H9 (cell line): ENCODE measurements at regions not wholly inside any gene's neighbourhood (a gene's known extent, or its start where the extent isn't known, plus 50 kb on each side); places are given as distances from the start of the nearest gene placed in this dataset.

Source experiments
- DNase-seq: peaks from one replicate; pipeline ENCODE4 v3.0.0-alpha.2; 2017
- H2AFZ ChIP-seq: one replicate; pipeline ENCODE4 v1.6.1; 2013; ENCODE audit warnings: mild to moderate bottlenecking, low read length, control low read depth, moderate library complexity
- H2AK5ac ChIP-seq: 2 replicates; pipeline ENCODE4 v1.6.1; 2013; ENCODE audit warnings: low read length, control low read depth, mixed read lengths; ENCODE audit not compliant: insufficient read length
- H2BK120ac ChIP-seq: one replicate; pipeline ENCODE4 v1.6.1; 2013; ENCODE audit warnings: low read depth, mild to moderate bottlenecking, low read length, control low read depth, inconsistent platforms; ENCODE audit not compliant: poor library complexity, severe bottlenecking
- H2BK12ac ChIP-seq: 2 replicates; pipeline ENCODE4 v1.6.1; 2013; ENCODE audit warnings: low read length, control low read depth, mixed read lengths, low read depth; ENCODE audit not compliant: insufficient read length
- H2BK15ac ChIP-seq: 2 replicates; pipeline ENCODE4 v1.6.1; 2013; ENCODE audit warnings: low read depth, low read length, control low read depth
- H2BK20ac ChIP-seq: one replicate; pipeline ENCODE4 v1.6.1; 2013; ENCODE audit warnings: low read depth, mild to moderate bottlenecking, low read length, control low read depth, inconsistent platforms; ENCODE audit not compliant: poor library complexity, severe bottlenecking
- H2BK5ac ChIP-seq: 2 replicates; pipeline ENCODE4 v1.6.1; 2013; ENCODE audit warnings: low read length, control low read depth, mixed read lengths; ENCODE audit not compliant: insufficient read length
- H3K14ac ChIP-seq: 2 replicates; pipeline ENCODE4 v1.6.1; 2013; ENCODE audit warnings: low read length, control low read depth; ENCODE audit not compliant: insufficient read depth
- H3K18ac ChIP-seq: 2 replicates; pipeline ENCODE4 v1.6.1; 2013; ENCODE audit warnings: low read depth, mild to moderate bottlenecking, mixed read lengths, low read length, control low read depth; ENCODE audit not compliant: insufficient read length
- H3K23ac ChIP-seq: 2 replicates; pipeline ENCODE4 v1.6.1; 2013; ENCODE audit warnings: low read length, control low read depth, mixed read lengths, low read depth; ENCODE audit not compliant: insufficient read length
- H3K23me2 ChIP-seq: 2 replicates; pipeline ENCODE4 v1.6.1; 2013; ENCODE audit warnings: low read depth, mild to moderate bottlenecking, mixed read lengths, low read length, control low read depth; ENCODE audit not compliant: insufficient read length, poor library complexity, severe bottlenecking
- H3K27ac ChIP-seq: 2 replicates; pipeline ENCODE4 v1.5.1; 2013; ENCODE audit warnings: low read length, control low read depth, mixed read lengths, low read depth; ENCODE audit not compliant: insufficient read length
- H3K27me3 ChIP-seq: 2 replicates; pipeline ENCODE4 v1.6.1; 2013; ENCODE audit warnings: low read length, control low read depth, inconsistent platforms; ENCODE audit not compliant: insufficient read depth
- H3K4ac ChIP-seq: 2 replicates; pipeline ENCODE4 v1.6.1; 2013; ENCODE audit warnings: low read depth, mild to moderate bottlenecking, control low read depth, inconsistent platforms, low read length, moderate library complexity
- H3K4me1 ChIP-seq: 2 replicates; pipeline ENCODE4 v1.6.1; 2013; ENCODE audit warnings: low read length, control low read depth, inconsistent platforms; ENCODE audit not compliant: insufficient read depth
- H3K4me2 ChIP-seq: 2 replicates; pipeline ENCODE4 v1.6.1; 2013; ENCODE audit warnings: low read length, control low read depth, mixed read lengths; ENCODE audit not compliant: insufficient read length, insufficient read depth
- H3K56ac ChIP-seq: 2 replicates; pipeline ENCODE4 v1.6.1; 2013; ENCODE audit warnings: low read depth, mild to moderate bottlenecking, mixed read lengths, low read length, control low read depth; ENCODE audit not compliant: insufficient read length
- H3K79me1 ChIP-seq: 2 replicates; pipeline ENCODE4 v1.6.1; 2013; ENCODE audit warnings: low read depth, mild to moderate bottlenecking, moderate library complexity, low read length, control low read depth, inconsistent platforms; ENCODE audit not compliant: insufficient read depth, poor library complexity, severe bottlenecking
- H3K79me2 ChIP-seq: 2 replicates; pipeline ENCODE4 v1.6.1; 2013; ENCODE audit warnings: low read length, control low read depth, inconsistent platforms; ENCODE audit not compliant: insufficient read depth
- H3K9ac ChIP-seq: 2 replicates; pipeline ENCODE4 v1.6.1; 2013; ENCODE audit warnings: low read length, control low read depth, mixed read lengths; ENCODE audit not compliant: insufficient read length; ENCODE audit errors: extremely low read depth
- H3K9me3 ChIP-seq: one replicate; pipeline ENCODE4 v1.6.1; 2013; ENCODE audit warnings: low read depth, low read length, inconsistent platforms; ENCODE audit not compliant: control insufficient read depth
- H3T11ph ChIP-seq: one replicate; pipeline ENCODE4 v1.6.1; 2013; ENCODE audit warnings: mild to moderate bottlenecking, low read length, control low read depth, inconsistent platforms
- H4K20me1 ChIP-seq: one replicate; pipeline ENCODE4 v1.6.1; 2013; ENCODE audit not compliant: control insufficient read depth, insufficient read length, insufficient read depth
- H4K5ac ChIP-seq: 2 replicates; pipeline ENCODE4 v1.6.1; 2013; ENCODE audit warnings: low read depth, mild to moderate bottlenecking, mixed read lengths, low read length, control low read depth; ENCODE audit not compliant: insufficient read length
- H4K8ac ChIP-seq: replicated peaks from 2 replicates; pipeline ENCODE4 v1.6.1; 2013; ENCODE audit warnings: low read length, control low read depth, mixed read lengths, low read depth; ENCODE audit not compliant: insufficient read length
- H4K91ac ChIP-seq: 2 replicates; pipeline ENCODE4 v1.6.1; 2013; ENCODE audit warnings: low read depth, mild to moderate bottlenecking, moderate library complexity, mixed read lengths, low read length, control low read depth; ENCODE audit not compliant: insufficient read length
- H3K27ac Mint-ChIP-seq, 3 experiments: 2 replicates in 2 of 3; 3 replicates in 1 of 3; pipeline ENCODE4 v1.8.0; 2020 to 2021; ENCODE audit warnings: mixed read lengths in 3 of 3, mild to moderate bottlenecking in 1 of 3, moderate library complexity in 1 of 3
- H3K27me3 Mint-ChIP-seq: 2 replicates; pipeline ENCODE4 v1.8.0; 2021; ENCODE audit warnings: low read depth, mild to moderate bottlenecking, moderate library complexity, mixed read lengths
- H3K36me3 Mint-ChIP-seq, 3 experiments: 2 replicates in 2 of 3; 3 replicates in 1 of 3; pipeline ENCODE4 v1.8.0; 2020 to 2021; ENCODE audit warnings: low read depth in 3 of 3, mixed read lengths in 3 of 3; ENCODE audit not compliant: insufficient read depth in 1 of 3
- H3K4me1 Mint-ChIP-seq, 2 experiments: 2 replicates each; pipeline ENCODE4 v1.8.0; 2020; ENCODE audit warnings: mixed read lengths in 2 of 2
- H3K4me3 Mint-ChIP-seq, 2 experiments: 2 replicates in 1 of 2; 3 replicates in 1 of 2; pipeline ENCODE4 v1.8.0; 2020 to 2021; ENCODE audit warnings: mild to moderate bottlenecking in 2 of 2, mixed read lengths in 2 of 2, moderate library complexity in 1 of 2
- H3K9me3 Mint-ChIP-seq, 2 experiments: 2 replicates in 1 of 2; 3 replicates in 1 of 2; pipeline ENCODE4 v1.8.0; 2020; ENCODE audit warnings: mild to moderate bottlenecking in 2 of 2, mixed read lengths in 2 of 2, moderate library complexity in 1 of 2
- CTCF ChIP-seq: fragments of 200-600 bp; sonication (generic); conservative IDR thresholded peaks from 3 replicates; pipeline ENCODE4 v1.8.0; 2021; ENCODE audit warnings: antibody characterized with exemption, mild to moderate bottlenecking
- WGBS: extraction: QIAGEN DNeasy Blood & Tissue Kit; methylation state at CpG from one replicate; pipeline ENCODE4 v1.1.7; 2013; ENCODE audit warnings: missing lambda C conversion rate, low lambda C conversion rate, mixed read lengths; ENCODE audit not compliant: insufficient read length; ENCODE audit errors: extremely low coverage; 5-methylcytosine and 5-hydroxymethylcytosine counted together

DNA sequence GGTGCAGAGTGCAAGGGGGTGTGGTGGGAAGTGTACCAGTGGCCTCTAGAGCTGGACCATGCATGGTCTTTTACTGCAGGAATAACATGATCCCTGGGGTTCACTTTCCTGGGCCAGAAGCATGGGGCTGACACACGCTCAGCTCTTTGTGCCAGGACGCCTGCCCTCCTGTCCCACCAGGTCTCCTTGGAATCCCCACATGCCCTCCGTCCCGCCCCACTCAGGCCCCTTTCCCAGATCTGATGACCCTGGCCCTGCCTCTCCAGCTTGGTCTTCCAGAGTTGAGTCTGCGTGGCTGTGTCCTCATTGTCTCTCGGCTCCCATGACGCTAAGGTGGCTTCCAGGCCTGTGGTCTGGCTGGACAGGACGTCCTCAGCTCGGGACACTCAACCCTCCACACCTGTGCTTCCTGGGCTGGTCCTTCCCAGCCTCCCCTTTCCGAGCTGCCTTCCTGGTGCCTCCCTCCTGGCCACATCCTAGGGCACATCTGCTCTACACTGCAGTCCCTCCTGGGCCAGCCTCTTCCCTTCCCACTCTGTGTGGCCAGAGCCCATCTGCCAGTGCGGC lies 249.5 kb upstream of the SHH start:
- no peaks in the 10 kb centered on the region for H3K79me1 ChIP-seq
- no peak overlapping the region for H2BK12ac ChIP-seq
- 0 out of 7 replicates have a peak overlapping the region, but pooled peaks of 1 of the 3 experiments have one; percentile 40 for H3K27ac Mint-ChIP-seq
- no CpG with 5 or more reads among the region's 11 CpGs for WGBS
- H3T11ph ChIP-seq, result no peak overlapping the region
- no peak overlapping the region for H3K14ac ChIP-seq
- H2AFZ ChIP-seq, result no peak overlapping the region
- no peaks in the 10 kb centered on the region for H3K79me2 ChIP-seq
- no peak overlapping the region for H3K9ac ChIP-seq
- no peak overlapping the region for H4K5ac ChIP-seq
- H4K8ac ChIP-seq, result no peak overlapping the region
- no peaks in the 10 kb centered on the region for H3K23me2 ChIP-seq
- H3K4me2 ChIP-seq, result no peak overlapping the region
- no peak overlapping the region for H3K27ac ChIP-seq
- H3K27me3 Mint-ChIP-seq, result peaks cover 5% of the 10 kb centered on the region
- no peak overlapping the region for H4K91ac ChIP-seq
- H3K27me3 ChIP-seq, result no peaks in the 10 kb centered on the region
- H3K9me3 ChIP-seq, result no peaks in the 10 kb centered on the region
- peaks cover 0 to 4% (median 2%) of the 10 kb centered on the region in 3 experiments; a peak in 3 of 7 replicates for H3K36me3 Mint-ChIP-seq
- H3K23ac ChIP-seq, result no peak overlapping the region
- H2BK120ac ChIP-seq, result no peak overlapping the region
- no peak overlapping the region for H3K4me3 Mint-ChIP-seq
- no peaks in the 10 kb centered on the region for H3K4me1 Mint-ChIP-seq
- H3K4ac ChIP-seq, result no peak overlapping the region
- no peaks in the 10 kb centered on the region for H4K20me1 ChIP-seq
- H3K18ac ChIP-seq, result no peak overlapping the region
- no peak overlapping the region for H3K56ac ChIP-seq
- TF ChIP-seq CTCF, result no peak
- no peaks in the 10 kb centered on the region for H3K4me1 ChIP-seq
- H2BK5ac ChIP-seq, result no peak overlapping the region
- H2BK20ac ChIP-seq, result no peak overlapping the region
- DNase-seq, result no peak
- no peak overlapping the region for H2BK15ac ChIP-seq
- H3K9me3 Mint-ChIP-seq, result peaks cover 10 to 22% of the 10 kb centered on the region in 2 experiments
- no peak overlapping the region for H2AK5ac ChIP-seq
